IPS DF 4.7 (cell line): ENCODE measurements at regions not wholly inside any gene's neighbourhood (a gene's known extent, or its start where the extent isn't known, plus 50 kb on each side); places are given as distances from the start of the nearest gene placed in this dataset.
A peak's percentile ranks its signal among the peaks of the same experiment; 100 is the strongest.

Experiments
- DNase-seq: peaks from one replicate; pipeline ENCODE4 v3.0.0-alpha.2; 2013; ENCODE audit warnings: low spot score; ENCODE audit errors: extremely low read depth

DNA sequence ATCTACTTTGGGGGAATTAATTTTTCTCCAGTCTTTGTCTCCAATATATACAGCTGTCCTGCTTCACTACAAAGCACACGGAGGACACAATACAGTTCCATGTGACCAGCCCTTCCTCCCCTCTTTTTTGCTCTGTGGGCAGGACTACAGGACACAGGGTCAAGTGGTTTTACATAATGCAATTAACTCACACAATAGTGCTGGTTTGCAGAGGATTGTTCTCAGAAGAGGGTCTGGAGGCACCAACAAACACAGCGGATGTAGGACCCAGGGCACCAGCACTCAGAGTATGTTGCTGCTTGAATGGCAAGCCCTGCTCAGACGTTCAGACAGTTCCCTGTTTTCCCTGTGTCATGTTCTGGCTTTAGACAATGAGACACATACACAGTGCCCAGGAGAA, 52.0 kb upstream of the NPTX2 start:
- DNase-seq, result no peak

GRCh38 chr7:98562871-98563495, 54.1 kb upstream of the NPTX2 start:
- no peak for DNase-seq

GRCh38 chr7:98562381-98562823, 54.7 kb upstream of the NPTX2 start:
- no peak for DNase-seq

DNA sequence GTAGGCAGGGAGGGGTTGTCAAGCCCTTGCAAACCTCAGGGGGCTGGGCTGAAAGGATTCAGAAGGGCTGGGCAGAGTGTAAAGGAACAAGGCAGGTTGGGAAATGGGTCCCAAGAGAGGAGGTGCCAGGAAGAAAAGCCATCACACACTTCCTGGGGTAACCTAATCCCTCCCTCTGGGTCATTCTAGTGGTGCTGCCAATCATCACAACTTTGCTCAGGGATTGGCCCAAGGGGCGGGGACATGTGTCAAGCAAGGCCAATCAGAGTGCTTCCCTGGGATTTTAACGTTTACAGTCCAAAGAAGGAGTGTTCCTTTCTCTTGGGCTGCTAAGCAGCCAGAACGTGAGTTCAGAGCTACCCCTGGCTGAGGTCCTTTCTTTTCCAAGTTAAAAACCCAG, 57.1 kb upstream of the NPTX2 start:
- DNase-seq, result peak; percentile 22

- DNase-seq, result no peak
Measured at GRCh38 chr7:98559219-98559618, 57.9 kb upstream of the NPTX2 start.

- no peak for DNase-seq
Measured at GRCh38 chr7:98557538-98558031, 59.5 kb upstream of the NPTX2 start.

- no peak for DNase-seq
Measured at GRCh38 chr7:98556288-98556687, 60.8 kb upstream of the NPTX2 start.

DNA sequence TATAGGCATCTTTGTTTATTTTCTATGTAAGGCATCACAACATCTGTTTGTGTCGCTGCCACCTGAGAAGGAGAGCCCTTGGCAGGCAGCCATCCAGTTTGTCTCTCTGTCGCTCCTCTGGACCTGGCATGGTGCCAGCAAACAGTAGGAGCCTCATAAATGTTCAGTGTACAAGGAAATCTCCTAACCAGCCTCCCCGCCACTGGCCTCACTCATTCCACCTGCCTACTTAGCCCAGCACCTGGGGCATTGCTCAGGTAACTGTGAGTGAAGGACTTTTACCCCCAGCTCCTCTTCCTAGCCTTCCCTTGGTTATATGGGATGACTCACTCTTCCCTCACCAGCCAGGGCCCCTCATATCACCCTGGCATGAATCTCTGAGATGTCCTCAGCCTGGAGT, 61.7 kb upstream of the NPTX2 start:
- no peak for DNase-seq

DNA sequence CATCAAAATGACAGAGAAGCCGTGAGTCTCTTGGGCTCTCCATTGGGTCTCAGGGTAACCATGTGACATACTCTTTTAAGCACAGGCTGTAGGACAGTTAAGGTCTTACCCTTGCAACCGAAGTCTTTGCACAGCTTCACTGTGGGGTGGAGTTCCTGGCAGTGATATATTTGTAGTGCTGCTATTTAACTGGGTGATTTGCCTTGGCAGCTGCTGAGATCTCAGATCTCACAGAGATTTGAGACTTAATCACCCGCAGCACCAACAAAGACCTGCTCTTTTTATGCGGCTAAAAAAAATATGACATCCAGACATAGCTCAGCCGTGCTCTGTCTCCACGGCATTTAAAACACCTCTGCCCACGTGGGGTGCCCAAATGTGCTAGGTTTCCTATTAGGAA, 63.4 kb upstream of the NPTX2 start:
- no peak for DNase-seq

DNA sequence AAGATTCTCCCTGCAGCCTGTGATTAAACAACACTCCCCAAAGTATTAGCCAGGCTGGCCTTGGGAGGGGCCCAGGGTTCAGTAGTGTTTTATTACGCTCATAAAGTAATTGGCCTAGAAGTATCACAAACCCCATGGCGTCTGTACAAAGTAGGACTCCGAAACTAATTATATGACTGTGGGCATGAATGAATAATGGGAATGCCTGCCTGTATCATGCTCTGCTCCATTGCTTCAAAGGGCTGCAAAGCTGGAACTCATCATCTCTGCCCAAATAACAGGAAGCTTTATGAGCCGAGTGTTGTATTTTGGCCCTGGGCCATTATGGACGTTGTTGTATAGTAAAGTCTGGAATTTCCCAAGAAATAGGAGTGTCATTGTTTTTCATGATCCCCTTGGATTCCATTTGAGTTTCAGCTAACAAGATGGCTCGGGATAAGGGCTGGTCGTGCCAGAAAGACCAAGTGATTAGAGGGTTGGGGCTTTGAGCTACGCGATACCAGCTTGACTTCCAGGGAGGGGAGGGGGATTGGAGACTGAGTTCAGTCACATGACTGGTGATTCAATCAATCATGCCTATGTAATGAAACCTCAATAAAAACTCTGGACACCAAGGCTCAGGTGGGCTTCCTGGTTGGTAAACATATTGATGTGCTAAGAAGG, 65.3 kb upstream of the NPTX2 start:
- no peak for DNase-seq

DNA sequence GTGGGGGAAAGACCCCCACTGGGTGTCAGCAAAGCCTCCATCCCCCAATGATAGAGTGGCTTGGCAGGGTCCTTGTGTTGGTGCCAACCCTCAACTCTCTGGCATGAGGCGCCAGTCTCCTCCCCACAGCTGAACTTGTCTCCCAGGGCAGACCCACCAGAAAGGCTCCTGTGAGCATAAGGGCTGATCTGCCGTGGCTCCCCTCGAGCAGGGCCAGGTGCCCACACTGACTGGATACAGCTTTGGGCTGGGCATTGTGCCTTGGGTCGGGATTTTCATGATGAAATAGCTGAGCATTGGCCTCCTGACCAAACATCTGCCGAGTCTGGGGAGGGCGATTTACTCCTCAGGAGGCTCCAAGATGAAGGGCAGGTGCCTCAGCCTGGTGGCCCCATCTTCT, 68.1 kb upstream of the NPTX2 start:
- DNase-seq, result no peak

DNA sequence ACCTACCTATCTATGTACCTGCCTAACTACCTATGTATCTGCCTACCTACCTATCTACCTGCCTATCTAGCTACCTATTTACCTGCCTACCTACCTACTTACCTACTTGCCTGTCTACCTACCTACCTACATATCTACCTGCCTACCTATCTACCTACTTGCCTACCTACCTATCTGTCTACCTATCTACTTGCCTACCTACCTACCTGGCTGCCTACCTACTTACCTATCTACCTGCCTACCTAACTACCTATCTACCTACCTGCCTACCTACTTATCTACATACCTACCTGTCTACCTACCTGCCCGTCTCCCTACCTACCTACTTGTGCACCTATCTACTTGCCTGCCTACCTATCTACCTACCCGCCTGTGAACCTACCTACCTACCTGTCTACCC, 68.7 kb upstream of the NPTX2 start:
- no peak for DNase-seq

- no peak for DNase-seq
Measured at GRCh38 chr7:98541101-98541500, 76.0 kb upstream of the NPTX2 start.

DNA sequence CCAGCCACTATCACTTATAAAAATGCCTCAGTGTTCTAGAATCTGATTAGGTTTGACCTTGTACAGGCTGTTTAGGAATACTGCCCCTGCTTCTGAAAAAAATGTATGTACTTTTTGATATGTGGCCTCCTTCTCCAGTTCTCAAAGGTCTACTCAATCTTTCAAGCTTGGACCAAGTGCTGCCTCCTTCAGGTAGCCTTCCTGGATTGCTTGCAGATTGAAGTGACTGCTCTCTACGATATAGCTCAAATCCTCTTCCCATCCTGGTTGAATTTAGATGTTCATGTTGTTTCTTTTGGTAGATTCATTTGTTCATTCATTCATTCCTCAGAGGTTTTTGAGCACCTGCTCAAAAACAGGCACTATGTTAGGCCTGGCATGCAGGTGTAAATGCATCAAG, 77.2 kb upstream of the NPTX2 start:
- DNase-seq, result no peak

DNA sequence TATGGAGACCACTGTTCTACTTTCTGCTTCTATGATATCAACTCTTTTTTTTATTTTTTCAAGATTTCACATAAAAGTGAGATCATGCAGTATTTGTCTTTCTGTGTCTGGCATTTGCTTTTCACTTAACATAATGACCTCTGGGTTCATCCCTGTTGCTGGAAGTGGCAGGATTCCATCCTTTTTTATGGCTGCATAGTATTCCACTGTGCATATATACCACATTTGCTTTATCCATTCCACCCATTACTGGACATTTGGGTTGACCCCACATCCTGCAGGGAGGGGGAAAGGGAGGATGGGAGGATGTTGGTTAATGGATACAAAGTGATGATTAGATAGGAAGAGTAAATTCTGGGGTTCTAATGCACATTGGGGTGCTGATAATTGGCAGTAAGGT, 80.3 kb upstream of the NPTX2 start:
- DNase-seq, result no peak

DNA sequence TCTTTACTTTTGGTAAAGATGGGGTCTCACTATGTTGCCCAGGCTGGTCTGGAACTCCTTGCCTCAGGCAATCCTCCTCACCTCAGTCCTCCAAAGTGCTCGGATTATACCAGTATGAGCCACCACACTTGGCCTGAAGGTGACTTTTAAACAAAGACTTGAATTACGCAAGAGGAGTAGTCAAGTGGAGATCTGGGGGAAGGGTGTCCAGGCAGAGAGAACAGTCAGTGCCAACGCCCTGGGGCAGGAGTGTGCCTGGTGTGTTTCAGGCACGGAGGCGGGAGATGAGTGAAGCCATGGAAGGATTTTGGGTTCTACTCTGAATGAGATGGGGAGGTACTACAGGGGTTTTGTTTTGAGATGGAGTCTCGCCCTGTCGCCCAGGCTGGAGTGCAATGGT, 82.6 kb upstream of the NPTX2 start:
- DNase-seq, result no peak

DNA sequence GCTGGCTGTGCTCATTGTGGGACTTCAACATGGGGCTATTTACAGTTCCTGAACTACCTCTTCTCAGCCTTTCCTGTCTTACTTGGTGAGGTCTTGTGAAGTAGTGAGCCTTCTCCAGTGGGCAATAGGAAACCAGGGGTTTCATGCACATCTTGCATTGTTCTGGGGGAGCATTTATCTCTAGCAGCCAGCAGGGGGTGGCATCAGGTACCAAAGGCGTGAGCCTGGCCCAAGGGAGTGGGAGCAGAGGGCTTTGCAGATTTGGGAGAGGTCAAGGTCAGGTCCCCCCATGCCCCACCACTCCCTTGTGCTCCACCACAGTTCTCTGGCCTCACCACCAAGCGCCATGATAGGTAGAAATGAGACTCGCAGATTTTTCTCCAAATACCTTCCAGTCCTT, 85.4 kb upstream of the NPTX2 start:
- DNase-seq, result no peak

DNA sequence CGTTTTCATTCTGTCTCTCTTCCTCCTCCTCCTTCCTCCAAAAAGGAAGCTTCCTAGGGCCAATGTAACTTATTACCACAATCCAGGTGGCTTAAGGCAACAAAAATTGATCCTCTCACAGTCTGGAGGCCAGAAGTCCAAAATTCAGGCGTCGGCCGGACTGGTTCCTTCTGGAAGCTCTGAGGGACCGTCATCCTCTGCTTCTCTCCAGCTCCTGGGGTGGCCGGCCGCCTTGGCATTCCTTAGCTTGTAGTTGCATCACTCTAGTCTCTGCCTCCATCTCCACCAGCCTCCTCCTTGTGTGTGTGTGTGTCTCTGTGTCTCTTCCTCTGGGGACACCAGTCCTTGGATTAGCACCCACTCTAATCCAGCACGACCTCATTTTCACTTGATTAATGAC, 89.0 kb upstream of the NPTX2 start:
- no peak for DNase-seq

GRCh38 chr7:98526059-98526458, 91.0 kb upstream of the NPTX2 start:
- DNase-seq, result no peak

- DNase-seq, result no peak
Measured at GRCh38 chr7:98521089-98521692, 95.9 kb upstream of the NPTX2 start.

GRCh38 chr7:98520356-98520951, 96.6 kb upstream of the NPTX2 start:
- DNase-seq, result no peak

- no peak for DNase-seq
Measured at GRCh38 chr7:98518159-98518947, 98.7 kb upstream of the NPTX2 start.
